Liver (tissue), 3 donors: ENCODE measurements at regions not wholly inside any gene's neighbourhood (a gene's known extent, or its start where the extent isn't known, plus 50 kb on each side); places are given as distances from the start of the nearest gene placed in this dataset.

ENCODE experiments used
- CTCF ChIP-seq: fragments of 150-350 bp; IDR thresholded peaks from 2 replicates; pipeline ENCODE4 v1.5.1; 2017; ENCODE audit warnings: improper control_type of control experiment, low read depth, low read length; ENCODE audit not compliant: missing input control
- EGR1 ChIP-seq, 2 donors: IDR thresholded peaks; 2 replicates each; pipeline ENCODE4 v1.6.1; 2016 to 2018; ENCODE audit warnings: antibody characterized with exemption in 2 of 2, low read depth in 2 of 2
- FOXA1 ChIP-seq: IDR thresholded peaks from 2 replicates; pipeline ENCODE4 v1.6.1; 2016; ENCODE audit warnings: antibody characterized with exemption
- MAX ChIP-seq: IDR thresholded peaks from 2 replicates; pipeline ENCODE4 v1.6.1; 2016; ENCODE audit warnings: antibody characterized with exemption
- RAD21 ChIP-seq, 2 donors: IDR thresholded peaks; 2 replicates each; pipeline ENCODE4 v1.6.1; 2016; ENCODE audit warnings: antibody characterized with exemption in 2 of 2, mild to moderate bottlenecking in 2 of 2
- SP1 ChIP-seq: IDR thresholded peaks from 2 replicates; pipeline ENCODE4 v1.6.1; 2018; ENCODE audit warnings: antibody characterized with exemption, mild to moderate bottlenecking
- TAF1 ChIP-seq: conservative IDR thresholded peaks from 2 replicates; pipeline ENCODE4 v1.6.1; 2016; ENCODE audit warnings: antibody characterized with exemption, mild to moderate bottlenecking
- donor health status: healthy.
- donor health status: healthy.

- TF ChIP-seq CTCF, result no peak
- TF ChIP-seq MAX, result no peak
- no peak for TF ChIP-seq TAF1
- TF ChIP-seq SP1, result no peak
- TF ChIP-seq RAD21 (IDR thresholded peaks at IDR 0.05), result no peak
- TF ChIP-seq EGR1 (IDR thresholded peaks at IDR 0.05; ENCODE audit: low read depth in 2 of 2), result no peak
- TF ChIP-seq FOXA1, result no peak
Measured at GRCh38 chr15:93238641-93239040, 149.6 kb upstream of the RGMA start.
